CD4-positive, alpha-beta T cell (primary cell): ENCODE measurements at regions not wholly inside any gene's neighbourhood (a gene's known extent, or its start where the extent isn't known, plus 50 kb on each side); places are given as distances from the start of the nearest gene placed in this dataset.

ENCODE experiments used
- ATAC-seq: fragments of 200-7000 bp; cut with Tn5 transposase; one replicate; pipeline ENCODE4 v1.10.0; 2022; ENCODE audit warnings: mild to moderate bottlenecking; ENCODE audit not compliant: poor library complexity
- CTCF ChIA-PET: fragments of 350-600 bp; sonication (Branson Sonifier 250); formaldehyde crosslinking; loops from one replicate; lab custom pipeline; 2021; ENCODE audit warnings: antibody characterized with exemption, inconsistent platforms; lab: Charles Lee
- POLR2A ChIA-PET: fragments of 350-600 bp; sonication (Branson Sonifier 250); formaldehyde crosslinking; loops from one replicate; lab custom pipeline; 2021; ENCODE audit warnings: antibody characterized with exemption, inconsistent platforms; lab: Charles Lee
- DNase-seq, 14 experiments: peaks; one replicate each; pipeline ENCODE4 v3.0.0-alpha.2; 2013 to 2020; ENCODE audit warnings: mixed read lengths in 2 of 14
- H3K27ac ChIP-seq, 2 donors: one replicate each; pipeline versions ENCODE4 v1.5.1 to v1.7.0; 2013; ENCODE audit warnings: low read length in 2 of 2, low read depth in 1 of 2, mild to moderate bottlenecking in 1 of 2
- H3K27me3 ChIP-seq, 2 experiments: 1 replicate in 1 of 2; 2 replicates in 1 of 2; pipeline versions ENCODE4 v1.6.1 to v1.7.0; 2013; ENCODE audit warnings: low read length in 2 of 2, control low read depth in 1 of 2, mild to moderate bottlenecking in 1 of 2, moderate library complexity in 1 of 2; ENCODE audit not compliant: insufficient read depth in 2 of 2, control insufficient read depth in 1 of 2
- H3K36me3 ChIP-seq: one replicate; pipeline ENCODE4 v1.6.1; 2013; ENCODE audit warnings: low read length, control low read depth; ENCODE audit not compliant: insufficient read depth
- H3K4me1 ChIP-seq: one replicate; pipeline ENCODE4 v1.6.1; 2013; ENCODE audit warnings: low read length, control low read depth; ENCODE audit not compliant: insufficient read depth
- H3K4me3 ChIP-seq: one replicate; pipeline ENCODE4 v1.5.1; 2013; ENCODE audit warnings: mild to moderate bottlenecking, low read length, moderate library complexity
- H3K9me3 ChIP-seq, 2 experiments: 1 replicate in 1 of 2; 2 replicates in 1 of 2; pipeline versions ENCODE4 v1.6.1 to v1.7.0; 2013; ENCODE audit warnings: low read length in 2 of 2, mild to moderate bottlenecking in 2 of 2, control low read depth in 1 of 2, moderate library complexity in 1 of 2; ENCODE audit not compliant: control insufficient read depth in 1 of 2, insufficient read depth in 1 of 2
- H3K27ac Mint-ChIP-seq: one replicate; pipeline ENCODE4 v1.8.0; 2020; ENCODE audit warnings: mixed read lengths
- H3K27me3 Mint-ChIP-seq: one replicate; pipeline ENCODE4 v1.8.0; 2021; ENCODE audit warnings: mixed read lengths
- H3K36me3 Mint-ChIP-seq: one replicate; pipeline ENCODE4 v1.8.0; 2021; ENCODE audit warnings: low read depth, mixed read lengths
- H3K4me1 Mint-ChIP-seq: one replicate; pipeline ENCODE4 v1.8.0; 2021; ENCODE audit warnings: low read depth, mixed read lengths
- H3K4me3 Mint-ChIP-seq: one replicate; pipeline ENCODE4 v1.8.0; 2020; ENCODE audit warnings: mild to moderate bottlenecking, mixed read lengths
- H3K9me3 Mint-ChIP-seq: one replicate; pipeline ENCODE4 v1.8.0; 2020; ENCODE audit warnings: mixed read lengths
- CTCF ChIP-seq: fragments of 200-600 bp; IDR thresholded peaks from one replicate; pipeline ENCODE4 v1.8.0; 2022; ENCODE audit warnings: antibody characterized with exemption, mild to moderate bottlenecking
- intact Hi-C, 2 experiments: fragments of 100-400 bp; cut with DNase I in 1 of 2; cut with micrococcal nuclease in 1 of 2; formaldehyde crosslinking; loops; one replicate each; pipeline versions ENCODE4 v1.15.1 to v1.9.0; 2023 to 2025; cut with DNase I, micrococcal nuclease

- no peak overlapping the region for H3K4me3 ChIP-seq
- no peaks in the 10 kb centered on the region for H3K36me3 Mint-ChIP-seq
- DNase-seq (no peak), ATAC-seq (no peak)
- no peaks in the 10 kb centered on the region for H3K36me3 ChIP-seq
- no peaks in the 10 kb centered on the region for H3K9me3 Mint-ChIP-seq
- intact Hi-C loops: no loop called here
- no peaks in the 10 kb centered on the region for H3K4me1 ChIP-seq
- H3K9me3 ChIP-seq: no peaks in the 10 kb centered on the region
- H3K27ac ChIP-seq: no peak overlapping the region
- no peak overlapping the region for H3K27ac Mint-ChIP-seq
- no peaks in the 10 kb centered on the region for H3K27me3 Mint-ChIP-seq
- no peak for TF ChIP-seq CTCF
- H3K27me3 ChIP-seq: no peaks in the 10 kb centered on the region
- CTCF ChIA-PET: no interaction called here
- no peaks in the 10 kb centered on the region for H3K4me1 Mint-ChIP-seq
- H3K4me3 Mint-ChIP-seq: no peak overlapping the region
- POLR2A ChIA-PET: no interaction called here
These were observed 117.4 kb upstream of the CHRM3 start for GRCh38 chr1:239268941-239269340.

GRCh38 chr1:239268007-239268406 is 118.4 kb upstream of the CHRM3 start:
- DNase-seq (no peak), ATAC-seq (no peak)
- H3K27me3 Mint-ChIP-seq: no peaks in the 10 kb centered on the region
- Histone ChIP-seq H3K36me3 (no peaks in the 10 kb centered on the region), H3K27ac (no peak overlapping the region), H3K9me3 (no peaks in the 10 kb centered on the region), H3K4me1 (no peaks in the 10 kb centered on the region), H3K4me3 (no peak overlapping the region), H3K27me3 (no peaks in the 10 kb centered on the region)
- intact Hi-C loops: no loop called here
- POLR2A ChIA-PET: no interaction called here
- H3K36me3 Mint-ChIP-seq: no peaks in the 10 kb centered on the region
- no peak overlapping the region for H3K27ac Mint-ChIP-seq
- no peak overlapping the region for H3K4me3 Mint-ChIP-seq
- no peak for TF ChIP-seq CTCF
- H3K4me1 Mint-ChIP-seq: no peaks in the 10 kb centered on the region
- no peaks in the 10 kb centered on the region for H3K9me3 Mint-ChIP-seq
- CTCF ChIA-PET: no interaction called here

- Histone ChIP-seq H3K4me3 (no peak overlapping the region), H3K9me3 (no peaks in the 10 kb centered on the region), H3K27ac (no peak overlapping the region), H3K36me3 (no peaks in the 10 kb centered on the region), H3K27me3 (no peaks in the 10 kb centered on the region), H3K4me1 (no peaks in the 10 kb centered on the region)
- no peak for DNase-seq
- H3K9me3 Mint-ChIP-seq: no peaks in the 10 kb centered on the region
- H3K4me1 Mint-ChIP-seq: no peaks in the 10 kb centered on the region
- no peaks in the 10 kb centered on the region for H3K27me3 Mint-ChIP-seq
- H3K27ac Mint-ChIP-seq: no peak overlapping the region
- no peak for TF ChIP-seq CTCF
- ATAC-seq: no peak
- intact Hi-C loops: no loop called here
- ChIA-PET CTCF (no interaction called here), POLR2A (no interaction called here)
- no peak overlapping the region for H3K4me3 Mint-ChIP-seq
- no peaks in the 10 kb centered on the region for H3K36me3 Mint-ChIP-seq
These were observed 122.6 kb upstream of the CHRM3 start for GRCh38 chr1:239263801-239264200.
